HepG2 (cell line): ENCODE measurements at regions not wholly inside any gene's neighbourhood (a gene's known extent, or its start where the extent isn't known, plus 50 kb on each side); places are given as distances from the start of the nearest gene placed in this dataset.

Experiments used
- ATAC-seq: fragments of 200-7000 bp; cut with Tn5 transposase; 3 replicates; pipeline ENCODE4 v1.9.1; 2020; ENCODE audit warnings: mild to moderate bottlenecking, moderate library complexity
- BruUV-seq: library from RNA; stranded (reverse); fragments of 400-500 nt; replicated peaks from 2 replicates; lab custom pipeline; 2021; lab: Mats Ljungman, UMichigan
- CTCF ChIA-PET: fragments of 300-600 bp; formaldehyde crosslinking; extraction: SDS; loops from one replicate; lab custom pipeline; 2021; ENCODE audit warnings: low total read pairs, inconsistent platforms, low intra/inter-chr PET ratio; lab: Yijun Ruan, JAX
- POLR2A ChIA-PET: fragments of 350-600 bp; sonication (Branson Sonifier 250); formaldehyde crosslinking; loops from one replicate; lab custom pipeline; 2020; ENCODE audit warnings: antibody characterized with exemption, inconsistent platforms; lab: Yijun Ruan, JAX
- DNase-seq: peaks from one replicate; pipeline ENCODE4 v3.0.0-alpha.2; 2015; ENCODE audit warnings: low spot score
- FAIRE-seq: peaks from 3 replicates; lab custom pipeline; 2011; peaks lifted over from hg19 to GRCh38; lab: Jason Lieb, UNC
- H2AFZ ChIP-seq: one replicate; pipeline ENCODE4 v1.6.1; 2011; ENCODE audit warnings: low read length, inconsistent platforms
- H3K27ac ChIP-seq: fragments of 300-600 bp; 3 replicates; pipeline ENCODE4 v1.8.0; 2011; ENCODE audit warnings: mixed run types, mild to moderate bottlenecking, mixed read lengths, low read length, inconsistent platforms; ENCODE audit not compliant: insufficient read depth; ENCODE audit errors: extremely low read length
- H3K27me3 ChIP-seq, 2 experiments: fragments of 200-600 bp in 1 of 2; 2 replicates in 1 of 2; 3 replicates in 1 of 2; pipeline versions ENCODE4 v1.6.0 to v1.8.0; 2011; ENCODE audit warnings: low read length in 2 of 2, mild to moderate bottlenecking in 2 of 2, moderate library complexity in 2 of 2, inconsistent platforms in 1 of 2; ENCODE audit not compliant: insufficient read depth in 2 of 2, control insufficient read depth in 1 of 2
- H3K36me3 ChIP-seq, 2 experiments: fragments of 200-600 bp in 1 of 2; replicated peaks in 1 of 2; 2 replicates in 1 of 2; 3 replicates in 1 of 2; pipeline versions ENCODE4 v1.5.1 to v1.8.0; 2011; ENCODE audit warnings: low read length in 2 of 2, inconsistent platforms in 1 of 2; ENCODE audit not compliant: insufficient read depth in 2 of 2, control insufficient read depth in 1 of 2
- H3K4me1 ChIP-seq: 2 replicates; pipeline ENCODE4 v1.5.1; 2012; ENCODE audit warnings: low read length, inconsistent platforms; ENCODE audit not compliant: insufficient read depth
- H3K4me2 ChIP-seq: 2 replicates; pipeline ENCODE4 v1.6.0; 2011; ENCODE audit warnings: low read depth, low read length, inconsistent platforms
- H3K4me3 ChIP-seq, 3 experiments: fragments of 200-600 bp in 1 of 3; sonication (generic), shearing (Covaris generic) in 1 of 3; replicated peaks in 1 of 3; 2 replicates each; pipeline ENCODE4 v1.5.1; 2011 to 2016; ENCODE audit warnings: low read length in 3 of 3, inconsistent platforms in 2 of 3, low read depth in 2 of 3, mild to moderate bottlenecking in 2 of 3, control low read depth in 1 of 3, mixed read lengths in 1 of 3; ENCODE audit not compliant: insufficient read depth in 1 of 3
- H3K79me2 ChIP-seq: one replicate; pipeline ENCODE4 v1.6.1; 2011; ENCODE audit warnings: low read length, inconsistent platforms; ENCODE audit not compliant: insufficient read depth
- H3K9ac ChIP-seq: 2 replicates; pipeline ENCODE4 v1.6.0; 2011; ENCODE audit warnings: mild to moderate bottlenecking, low read depth, low read length, inconsistent platforms; ENCODE audit not compliant: insufficient read depth
- H3K9me3 ChIP-seq: 2 replicates; pipeline ENCODE4 v1.5.1; 2012; ENCODE audit warnings: mild to moderate bottlenecking, low read length
- H4K20me1 ChIP-seq: 2 replicates; pipeline ENCODE4 v1.6.0; 2011; ENCODE audit warnings: inconsistent platforms, mild to moderate bottlenecking, low read length, moderate library complexity; ENCODE audit not compliant: insufficient read depth
- KAT8 ChIP-seq: IDR thresholded peaks from 2 replicates; pipeline ENCODE4 v1.6.1; 2016; ENCODE audit warnings: missing genetic modification reagents, missing compliant biosample characterization
- PRDM4 ChIP-seq: sonication (generic); formaldehyde crosslinking; IDR thresholded peaks from 2 replicates; pipeline ENCODE4 v1.9.0; 2021; ENCODE audit warnings: missing genetic modification reagents, borderline replicate concordance
- SYNCRIP ChIP-seq: fragments of 200-400 bp; formaldehyde crosslinking; IDR thresholded peaks from 2 replicates; pipeline ENCODE4 v1.6.1; 2018; ENCODE audit warnings: mild to moderate bottlenecking, low read depth, low read length; ENCODE audit not compliant: insufficient read depth
- ZC3H4 ChIP-seq: sonication (generic); formaldehyde crosslinking; IDR thresholded peaks from 2 replicates; pipeline ENCODE4 v1.4.0; 2020; ENCODE audit warnings: missing genetic modification reagents, borderline replicate concordance
- ZFP91 ChIP-seq: sonication (generic); formaldehyde crosslinking; IDR thresholded peaks from 2 replicates; pipeline ENCODE4 v1.9.0; 2022; ENCODE audit warnings: missing genetic modification reagents, mild to moderate bottlenecking, borderline replicate concordance
- ZHX1 ChIP-seq: sonication (generic); formaldehyde crosslinking; IDR thresholded peaks from 2 replicates; pipeline ENCODE4 v1.8.1; 2022; ENCODE audit warnings: low read depth, mild to moderate bottlenecking, missing genetic modification reagents
- ZNF143 ChIP-seq: sonication (generic); formaldehyde crosslinking; IDR thresholded peaks from 2 replicates; pipeline ENCODE4 v1.4.0; 2020; ENCODE audit warnings: missing genetic modification reagents
- ZNF18 ChIP-seq: sonication (generic); formaldehyde crosslinking; IDR thresholded peaks from 2 replicates; pipeline ENCODE4 v1.8.0; 2022; ENCODE audit warnings: mild to moderate bottlenecking, missing genetic modification reagents; ENCODE audit not compliant: insufficient replicate concordance
- ZNF234 ChIP-seq: sonication (generic); formaldehyde crosslinking; conservative IDR thresholded peaks from 2 replicates; pipeline ENCODE4 v1.5.1; 2020; ENCODE audit warnings: mild to moderate bottlenecking, missing genetic modification reagents
- ZNF670 ChIP-seq: sonication (generic); formaldehyde crosslinking; IDR thresholded peaks from 2 replicates; pipeline ENCODE4 v1.8.0; 2022; ENCODE audit warnings: mild to moderate bottlenecking, missing genetic modification reagents, borderline replicate concordance
- ZNF674 ChIP-seq: sonication (generic); formaldehyde crosslinking; IDR thresholded peaks from 2 replicates; pipeline ENCODE4 v1.5.0; 2020; ENCODE audit warnings: low read depth, mild to moderate bottlenecking, missing genetic modification reagents
- ZNF704 ChIP-seq: sonication (generic); formaldehyde crosslinking; IDR thresholded peaks from 2 replicates; pipeline ENCODE4 v1.8.1; 2023; ENCODE audit warnings: mild to moderate bottlenecking, inconsistent platforms, moderate library complexity, missing genetic modification reagents, borderline replicate concordance
- ZNF724P ChIP-seq: sonication (generic); formaldehyde crosslinking; IDR thresholded peaks from 2 replicates; pipeline ENCODE4 v1.8.0; 2022; ENCODE audit warnings: missing genetic modification reagents, borderline replicate concordance
- WGBS: methylation state at CpG from one replicate; pipeline ENCODE4 v1.1.6; 2017; ENCODE audit warnings: low lambda C conversion rate; 5-methylcytosine and 5-hydroxymethylcytosine counted together
- in situ Hi-C: cut with HindIII; loops from 2 replicates; pipeline ENCODE4 v1.10.0; 2017; ENCODE audit warnings: low pct_unique_long_range_greater_than_20kb; ENCODE audit not compliant: extremely low pct_ligation_motif_present
- intact Hi-C: fragments of 100-400 bp; cut with micrococcal nuclease; formaldehyde crosslinking; loops from one replicate; pipeline ENCODE4 v1.10.0; 2022; ENCODE audit not compliant: unreplicated experiment

- TF ChIP-seq ZHX1 (CRISPR knock-in tag) (no peak), ZC3H4 (CRISPR knock-in tag) (no peak), ZNF724P (CRISPR knock-in tag) (no peak), ZNF234 (CRISPR knock-in tag) (no peak)
- TF ChIP-seq, all 625 proteins: peak for 0
These were observed 135.3 kb upstream of the IL12B start (continued) for GRCh38 chr5:159465604-159466003.

- FAIRE-seq (no peak), DNase-seq (no peak), ATAC-seq (no peak)
- ChIA-PET CTCF (no interaction called here), POLR2A (no interaction called here)
- Histone ChIP-seq H3K4me2 (no peak overlapping the region), H3K9ac (no peak overlapping the region), H3K4me1 (peaks cover 18% of the 10 kb centered on the region), H3K36me3 (no peaks in the 10 kb centered on the region), H4K20me1 (no peaks in the 10 kb centered on the region; the same call in 1 of the 2 replicates), H2AFZ (no peak overlapping the region), H3K4me3 (no peak overlapping the region), H3K27ac (no peak overlapping the region), H3K79me2 (no peaks in the 10 kb centered on the region), H3K9me3 (no peaks in the 10 kb centered on the region), H3K27me3 (no peaks in the 10 kb centered on the region; a peak in 1 of 5 replicates)
- intact Hi-C loops (no loop called here), in situ Hi-C loops (no loop called here)
- 37% methylated on average over 5 of the region's 5 CpGs for WGBS
- BruUV-seq, result no TSS peak
- TF ChIP-seq ZNF674 (CRISPR knock-in tag) (no peak), ZNF18 (CRISPR knock-in tag) (no peak), ZNF670 (CRISPR knock-in tag) (no peak), SYNCRIP (no peak), ZNF143 (CRISPR knock-in tag) (no peak), ZNF704 (CRISPR knock-in tag) (no peak), KAT8 (CRISPR knock-in tag) (no peak), ZFP91 (CRISPR knock-in tag) (no peak), PRDM4 (no peak)
These were observed 137.4 kb upstream of the IL12B start for GRCh38 chr5:159467666-159468065.
